ENCODE measurements at regions not wholly inside any gene's neighbourhood (a gene's known extent, or its start where the extent isn't known, plus 50 kb on each side); places are given as distances from the start of the nearest gene placed in this dataset.
A peak's percentile ranks its signal among the peaks of the same experiment; 100 is the strongest.

DNA sequence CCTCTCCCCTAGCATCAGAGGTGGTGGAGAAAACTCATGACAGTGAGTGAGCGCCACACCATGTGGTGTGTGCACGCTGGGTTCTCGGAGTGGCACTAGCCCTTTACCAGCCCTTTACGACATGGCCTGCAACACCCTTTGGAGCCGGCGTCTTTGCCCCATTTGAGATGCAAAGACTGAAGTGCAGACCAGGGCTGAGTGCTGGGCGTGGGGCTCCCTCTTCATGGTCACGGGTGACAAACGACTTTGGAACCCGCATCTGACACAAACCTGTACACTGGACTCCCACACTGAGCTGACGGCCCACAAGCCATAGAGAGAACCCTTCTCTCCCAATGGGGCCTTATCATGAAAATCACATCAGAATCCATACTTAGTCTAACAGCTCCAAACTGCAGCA lies 76.8 kb upstream of the ALDH1L1 start:
- no peak overlapping the region for H3K27ac ChIP-seq
- peaks cover 0 to 24% (median 5%) of the 10 kb centered on the region in 4 donors for H3K4me1 ChIP-seq
- no peaks in the 10 kb centered on the region for H3K27me3 ChIP-seq
- no peak for TF ChIP-seq POLR2A (IDR thresholded peaks at IDR 0.05)
- TF ChIP-seq, protein P1, sequence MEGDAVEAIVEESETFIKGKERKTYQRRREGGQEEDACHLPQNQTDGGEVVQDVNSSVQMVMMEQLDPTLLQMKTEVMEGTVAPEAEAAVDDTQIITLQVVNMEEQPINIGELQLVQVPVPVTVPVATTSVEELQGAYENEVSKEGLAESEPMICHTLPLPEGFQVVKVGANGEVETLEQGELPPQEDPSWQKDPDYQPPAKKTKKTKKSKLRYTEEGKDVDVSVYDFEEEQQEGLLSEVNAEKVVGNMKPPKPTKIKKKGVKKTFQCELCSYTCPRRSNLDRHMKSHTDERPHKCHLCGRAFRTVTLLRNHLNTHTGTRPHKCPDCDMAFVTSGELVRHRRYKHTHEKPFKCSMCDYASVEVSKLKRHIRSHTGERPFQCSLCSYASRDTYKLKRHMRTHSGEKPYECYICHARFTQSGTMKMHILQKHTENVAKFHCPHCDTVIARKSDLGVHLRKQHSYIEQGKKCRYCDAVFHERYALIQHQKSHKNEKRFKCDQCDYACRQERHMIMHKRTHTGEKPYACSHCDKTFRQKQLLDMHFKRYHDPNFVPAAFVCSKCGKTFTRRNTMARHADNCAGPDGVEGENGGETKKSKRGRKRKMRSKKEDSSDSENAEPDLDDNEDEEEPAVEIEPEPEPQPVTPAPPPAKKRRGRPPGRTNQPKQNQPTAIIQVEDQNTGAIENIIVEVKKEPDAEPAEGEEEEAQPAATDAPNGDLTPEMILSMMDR (IDR thresholded peaks at IDR 0.05), result no peak
- 92 to 93% methylated on average over 11 of the region's 11 CpGs for WGBS, 2 donors
- peaks cover 0 to 5% (median 0%) of the 10 kb centered on the region in 4 donors for H3K9me3 ChIP-seq
- no peak overlapping the region for H3K4me3 ChIP-seq
- H3K36me3 ChIP-seq, result no peaks in the 10 kb centered on the region
- DNase-seq (ENCODE audit: low spot score in 2 of 2), result no peak

GRCh38 chr3:126256251-126256650 lies 75.9 kb upstream of the ALDH1L1 start:
- WGBS, 2 donors, result 65 to 67% methylated on average over 7 of the region's 7 CpGs
- no peak for DNase-seq (ENCODE audit: low spot score in 2 of 2)
- Histone ChIP-seq H3K4me3 (no peak overlapping the region), H3K36me3 (no peaks in the 10 kb centered on the region), H3K4me1 (peaks cover 0 to 20% (median 3%) of the 10 kb centered on the region in 4 donors), H3K9me3 (no peaks in the 10 kb centered on the region), H3K27me3 (no peaks in the 10 kb centered on the region), H3K27ac (no peak overlapping the region)
- TF ChIP-seq POLR2A (IDR thresholded peaks at IDR 0.05), result no peak
- no peak for TF ChIP-seq EP300 (IDR thresholded peaks at IDR 0.05)
- TF ChIP-seq, protein P1 (IDR thresholded peaks at IDR 0.05), result no peak

DNA sequence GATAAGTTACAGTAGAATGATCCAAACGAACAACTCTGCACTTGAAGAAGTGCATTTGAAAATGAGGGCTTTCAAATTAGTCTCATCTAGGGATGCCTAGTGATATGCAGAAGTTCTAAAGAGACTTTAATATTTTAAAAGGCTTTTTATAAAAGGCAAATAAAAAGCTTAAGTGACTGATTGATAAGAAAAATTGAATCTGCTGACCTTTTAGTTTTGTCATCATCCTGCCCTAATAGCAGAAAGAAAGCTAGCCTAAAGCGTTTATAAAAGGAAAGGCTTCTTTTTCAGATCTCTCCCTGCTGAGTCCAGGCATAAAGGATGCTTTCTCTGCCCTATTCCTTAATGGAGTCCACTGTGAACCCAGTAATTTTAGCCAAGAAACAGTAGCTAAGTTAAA lies 72.7 kb upstream of the ALDH1L1 start:
- TF ChIP-seq POLR2A (IDR thresholded peaks at IDR 0.05), result no peak
- no peak for TF ChIP-seq EP300 (IDR thresholded peaks at IDR 0.05)
- TF ChIP-seq, protein P1 (IDR thresholded peaks at IDR 0.05), result no peak
- Histone ChIP-seq H3K9me3 (no peaks in the 10 kb centered on the region), H3K4me3 (no peak overlapping the region), H3K36me3 (no peaks in the 10 kb centered on the region), H3K27me3 (no peaks in the 10 kb centered on the region), H3K27ac (no peak overlapping the region), H3K4me1 (no peaks in the 10 kb centered on the region)
- WGBS, 2 donors, result 62 to 72% methylated on average over 2 of the region's 2 CpGs
- DNase-seq (ENCODE audit: low spot score in 2 of 2), result no peak

DNA sequence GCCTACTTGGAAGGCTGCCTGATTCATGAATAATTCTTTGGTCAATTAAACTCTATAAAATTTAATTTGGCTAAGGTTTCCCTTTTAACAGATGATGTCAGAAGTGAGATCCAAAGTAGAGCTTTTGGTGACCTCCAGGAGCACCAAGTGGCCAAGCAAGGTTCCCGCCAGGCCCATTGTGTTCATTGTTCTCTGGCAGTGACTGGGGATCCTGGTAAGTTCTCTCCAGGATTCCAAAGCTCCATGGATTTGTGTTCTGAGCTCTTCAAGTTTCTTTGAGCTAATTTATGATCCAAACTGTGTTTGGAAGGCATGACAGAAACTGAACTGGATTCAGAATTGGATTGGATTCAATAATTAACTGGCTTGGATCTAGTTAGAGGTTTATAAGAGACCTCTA lies 72.0 kb upstream of the ALDH1L1 start:
- 88 to 90% methylated on average over 1 of the region's 1 CpG for WGBS, 2 donors
- Histone ChIP-seq H3K27ac (no peak overlapping the region), H3K4me1 (no peaks in the 10 kb centered on the region), H3K4me3 (no peak overlapping the region), H3K36me3 (no peaks in the 10 kb centered on the region), H3K9me3 (no peaks in the 10 kb centered on the region), H3K27me3 (no peaks in the 10 kb centered on the region)
- DNase-seq (ENCODE audit: low spot score in 2 of 2), result no peak
- TF ChIP-seq EP300 (IDR thresholded peaks at IDR 0.05), result no peak
- TF ChIP-seq, protein P1 (IDR thresholded peaks at IDR 0.05), result no peak
- TF ChIP-seq POLR2A (IDR thresholded peaks at IDR 0.05), result no peak

DNA sequence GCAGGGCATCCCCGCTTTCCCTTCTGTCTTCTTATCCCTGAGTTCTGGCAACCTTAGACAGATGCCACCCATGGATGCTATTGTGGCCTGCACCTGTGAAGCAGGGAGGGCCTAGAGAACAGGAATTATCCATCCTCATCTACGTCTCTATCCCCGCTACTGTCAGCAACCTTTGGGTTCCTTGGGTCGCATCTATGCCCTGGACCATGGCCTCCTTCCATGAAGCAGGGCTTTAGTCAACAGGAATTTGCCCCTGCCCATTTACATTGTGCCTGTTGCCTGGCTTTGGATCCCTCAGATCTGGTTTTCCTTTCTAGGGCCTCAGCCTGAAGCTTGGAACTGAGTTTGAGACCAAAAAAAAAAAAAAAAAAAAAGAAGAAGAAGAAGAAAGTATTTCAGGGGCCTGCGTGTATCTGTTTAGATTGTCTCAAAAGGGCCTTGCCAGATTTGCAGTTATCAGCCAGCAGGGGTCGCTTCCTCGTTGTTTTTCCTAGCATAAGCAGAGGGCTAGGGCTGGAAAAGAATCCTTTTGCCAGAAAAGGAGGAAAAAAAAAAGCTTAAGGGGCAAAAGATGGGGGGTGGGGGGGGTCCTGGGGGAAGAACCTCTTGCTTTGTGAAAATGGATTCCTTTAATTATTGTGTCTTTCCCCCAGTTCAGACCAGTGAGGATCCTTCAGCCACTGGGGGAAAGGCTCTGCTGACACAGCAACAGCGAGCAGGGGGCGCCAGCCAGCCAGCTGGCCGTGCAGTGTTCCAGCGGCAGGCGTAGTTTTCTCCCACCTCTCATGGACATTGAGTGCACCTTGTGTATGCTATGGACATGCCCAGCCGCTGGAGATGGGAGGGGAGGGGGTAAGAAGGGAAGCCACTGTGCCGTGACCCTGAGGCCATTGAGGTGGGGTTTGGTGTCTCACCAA lies 65.7 kb upstream of the ALDH1L1 start:
- Histone ChIP-seq H3K27ac (peak overlapping the region in 1 of 4 donors; percentile 56), H3K9me3 (peaks cover 0 to 7% (median 0%) of the 10 kb centered on the region in 4 donors), H3K27me3 (no peaks in the 10 kb centered on the region), H3K36me3 (no peaks in the 10 kb centered on the region), H3K4me3 (no peak overlapping the region), H3K4me1 (peaks cover 0 to 4% (median 0%) of the 10 kb centered on the region in 4 donors)
- TF ChIP-seq POLR2A (IDR thresholded peaks at IDR 0.05), result no peak
- no peak for TF ChIP-seq EP300 (IDR thresholded peaks at IDR 0.05)
- TF ChIP-seq, protein P1 (IDR thresholded peaks at IDR 0.05), result peak; percentile 24 to 54 (median 37)
- peak; percentile 46 to 70 for DNase-seq (ENCODE audit: low spot score in 2 of 2)
- WGBS, 2 donors, result 35 to 48% methylated on average over 14 of the region's 14 CpGs

Data from tibial nerve (tissue), 4 donors.